Fibroblast of pulmonary artery (primary cell): ENCODE measurements at regions not wholly inside any gene's neighbourhood (a gene's known extent, or its start where the extent isn't known, plus 50 kb on each side); places are given as distances from the start of the nearest gene placed in this dataset.
A peak's percentile ranks its signal among the peaks of the same experiment; 100 is the strongest.

Experiments
- DNase-seq: peaks from one replicate; pipeline ENCODE4 v3.0.0-alpha.2; 2010; ENCODE audit warnings: low read depth
- H3K4me3 ChIP-seq: replicated peaks from 2 replicates; pipeline ENCODE4 v1.5.1; 2011; ENCODE audit warnings: low read depth, mild to moderate bottlenecking, control low read depth, low read length, moderate library complexity
- TF ChIP-seq, protein P1 (sequence below): IDR thresholded peaks from 2 replicates; pipeline ENCODE4 v1.5.1; 2011; ENCODE audit warnings: mild to moderate bottlenecking, control low read depth, low read length, inconsistent platforms; ENCODE audit errors: missing control alignments

DNA sequence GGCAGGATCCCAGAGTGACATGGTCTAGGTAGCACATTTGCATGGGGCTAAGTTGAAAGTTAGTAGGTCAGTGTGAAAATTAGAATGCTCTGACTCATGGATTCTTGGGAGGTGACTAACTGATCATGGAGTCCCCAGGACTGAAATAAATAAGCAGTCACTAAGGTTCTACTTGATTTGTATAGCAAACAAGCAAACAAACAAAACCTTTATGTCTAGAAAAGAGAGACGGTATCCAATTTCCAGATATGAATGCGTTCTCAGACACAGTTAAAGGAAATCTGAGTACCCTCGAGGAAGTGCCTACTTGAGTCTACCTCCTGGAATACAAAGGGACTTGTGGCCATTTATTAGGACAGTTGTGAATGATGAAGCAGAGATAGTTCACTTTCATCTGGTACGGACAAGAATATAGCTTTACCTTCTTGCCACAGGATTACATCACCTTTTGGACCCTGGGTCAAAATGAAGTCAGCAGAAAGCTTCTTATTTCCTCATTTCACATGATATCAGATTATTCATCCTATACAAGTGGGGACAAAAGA, 54.3 kb upstream of the AGPS start:
- DNase-seq = peak; percentile 65
- TF ChIP-seq, protein P1, sequence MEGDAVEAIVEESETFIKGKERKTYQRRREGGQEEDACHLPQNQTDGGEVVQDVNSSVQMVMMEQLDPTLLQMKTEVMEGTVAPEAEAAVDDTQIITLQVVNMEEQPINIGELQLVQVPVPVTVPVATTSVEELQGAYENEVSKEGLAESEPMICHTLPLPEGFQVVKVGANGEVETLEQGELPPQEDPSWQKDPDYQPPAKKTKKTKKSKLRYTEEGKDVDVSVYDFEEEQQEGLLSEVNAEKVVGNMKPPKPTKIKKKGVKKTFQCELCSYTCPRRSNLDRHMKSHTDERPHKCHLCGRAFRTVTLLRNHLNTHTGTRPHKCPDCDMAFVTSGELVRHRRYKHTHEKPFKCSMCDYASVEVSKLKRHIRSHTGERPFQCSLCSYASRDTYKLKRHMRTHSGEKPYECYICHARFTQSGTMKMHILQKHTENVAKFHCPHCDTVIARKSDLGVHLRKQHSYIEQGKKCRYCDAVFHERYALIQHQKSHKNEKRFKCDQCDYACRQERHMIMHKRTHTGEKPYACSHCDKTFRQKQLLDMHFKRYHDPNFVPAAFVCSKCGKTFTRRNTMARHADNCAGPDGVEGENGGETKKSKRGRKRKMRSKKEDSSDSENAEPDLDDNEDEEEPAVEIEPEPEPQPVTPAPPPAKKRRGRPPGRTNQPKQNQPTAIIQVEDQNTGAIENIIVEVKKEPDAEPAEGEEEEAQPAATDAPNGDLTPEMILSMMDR = no peak
- no peak overlapping the region for H3K4me3 ChIP-seq

DNA sequence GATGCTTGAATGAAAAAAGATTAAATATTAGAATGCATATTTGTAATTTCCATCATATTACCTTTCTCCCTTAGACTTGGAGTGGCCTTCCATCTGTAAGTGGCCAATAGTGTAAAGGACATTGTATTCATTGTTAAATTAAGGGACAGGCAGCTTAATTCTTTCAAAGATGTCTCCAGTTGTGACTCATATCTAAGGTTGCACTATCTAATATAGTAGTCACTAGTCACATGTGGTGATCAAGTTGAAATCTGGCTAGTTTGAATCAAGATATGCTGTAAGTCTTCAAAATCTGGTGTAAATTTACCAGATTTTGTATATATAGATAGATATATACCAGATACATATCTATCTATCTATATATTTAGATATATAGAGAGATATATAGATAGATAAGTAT, 52.4 kb upstream of the AGPS start:
- no peak overlapping the region for H3K4me3 ChIP-seq
- DNase-seq = no peak
- TF ChIP-seq, protein P1 = no peak

DNA sequence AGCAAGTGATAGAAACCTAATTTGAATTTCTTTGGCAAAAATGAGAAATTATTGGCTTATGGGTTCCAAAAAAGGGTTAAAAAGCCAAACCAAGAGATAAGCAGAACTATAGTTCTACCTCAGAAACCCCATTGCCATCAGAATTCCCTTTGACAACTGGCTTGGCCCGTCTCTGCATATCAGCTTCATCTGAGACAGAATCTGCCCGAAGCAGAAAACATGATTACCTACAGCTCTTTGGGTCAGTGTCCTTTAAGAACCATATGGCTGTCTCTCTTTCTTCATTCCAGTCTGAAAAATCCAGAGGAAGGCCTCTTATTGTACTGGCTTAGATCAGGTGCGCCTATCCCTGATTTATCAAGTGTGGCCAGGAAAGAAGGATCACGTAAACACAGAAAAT, 49.8 kb upstream of the AGPS start:
- TF ChIP-seq, protein P1 = no peak
- no peak overlapping the region for H3K4me3 ChIP-seq

More for the DNA sequence above, 49.8 kb upstream of the AGPS start:
- DNase-seq = no peak
